Bronchial epithelial cell (primary cell): ENCODE measurements at regions not wholly inside any gene's neighbourhood (a gene's known extent, or its start where the extent isn't known, plus 50 kb on each side); places are given as distances from the start of the nearest gene placed in this dataset.

Experiments
- DNase-seq: peaks from one replicate; pipeline ENCODE4 v3.0.0-alpha.2; 2010; ENCODE audit warnings: low read depth
- FAIRE-seq: peaks from 2 replicates; lab custom pipeline; 2011; peaks lifted over from hg19 to GRCh38; lab: Jason Lieb, UNC
- H3K27me3 ChIP-seq: 2 replicates; pipeline ENCODE4 v1.5.1; 2011; ENCODE audit warnings: low read length; ENCODE audit not compliant: control insufficient read depth, insufficient read depth
- H3K36me3 ChIP-seq: 2 replicates; pipeline ENCODE4 v1.5.1; 2011; ENCODE audit warnings: low read length; ENCODE audit not compliant: control insufficient read depth, insufficient read depth
- H3K4me3 ChIP-seq: 2 replicates; pipeline ENCODE4 v1.5.1; 2011; ENCODE audit warnings: mild to moderate bottlenecking, low read depth, low read length, control low read depth
- CTCF ChIP-seq: IDR thresholded peaks from 2 replicates; pipeline ENCODE4 v1.5.1; 2011; ENCODE audit warnings: mild to moderate bottlenecking, moderate library complexity, low read length, control low read depth, inconsistent platforms; ENCODE audit not compliant: insufficient read depth, severe bottlenecking

GRCh38 chr22:34299496-34299895, 379.2 kb upstream of the LARGE1 start:
- DNase-seq (no peak), FAIRE-seq (no peak)
- H3K27me3 ChIP-seq, result no peaks in the 10 kb centered on the region
- no peak for TF ChIP-seq CTCF
- H3K36me3 ChIP-seq, result no peaks in the 10 kb centered on the region
- no peak overlapping the region for H3K4me3 ChIP-seq

GRCh38 chr22:34301569-34301968, 381.3 kb upstream of the LARGE1 start:
- Histone ChIP-seq H3K4me3 (no peak overlapping the region), H3K36me3 (no peaks in the 10 kb centered on the region), H3K27me3 (no peaks in the 10 kb centered on the region)
- no peak for TF ChIP-seq CTCF
- no peak for DNase-seq
- no peak for FAIRE-seq

DNA sequence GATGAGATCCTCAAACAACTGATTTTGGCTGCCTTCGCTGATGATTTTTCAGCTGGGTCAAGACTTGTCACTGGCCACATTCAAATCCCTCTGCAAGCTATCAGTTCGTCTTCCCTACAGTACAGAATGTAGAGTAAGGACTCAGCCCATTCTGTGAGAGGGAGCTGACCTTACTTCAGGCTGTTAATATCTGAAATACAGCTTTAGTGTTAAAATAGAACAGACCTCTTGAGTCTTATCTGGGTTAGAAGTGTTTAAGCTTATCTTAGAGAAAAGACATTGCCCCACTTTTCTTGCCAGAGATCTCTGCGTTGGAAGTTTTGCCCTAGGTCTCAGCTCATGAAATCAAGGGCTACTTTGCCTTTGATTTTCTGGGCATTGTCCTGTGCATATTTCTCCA, 383.4 kb upstream of the LARGE1 start:
- Histone ChIP-seq H3K27me3 (no peaks in the 10 kb centered on the region), H3K36me3 (no peaks in the 10 kb centered on the region), H3K4me3 (no peak overlapping the region)
- FAIRE-seq, result no peak
- DNase-seq, result no peak
- no peak for TF ChIP-seq CTCF

DNA sequence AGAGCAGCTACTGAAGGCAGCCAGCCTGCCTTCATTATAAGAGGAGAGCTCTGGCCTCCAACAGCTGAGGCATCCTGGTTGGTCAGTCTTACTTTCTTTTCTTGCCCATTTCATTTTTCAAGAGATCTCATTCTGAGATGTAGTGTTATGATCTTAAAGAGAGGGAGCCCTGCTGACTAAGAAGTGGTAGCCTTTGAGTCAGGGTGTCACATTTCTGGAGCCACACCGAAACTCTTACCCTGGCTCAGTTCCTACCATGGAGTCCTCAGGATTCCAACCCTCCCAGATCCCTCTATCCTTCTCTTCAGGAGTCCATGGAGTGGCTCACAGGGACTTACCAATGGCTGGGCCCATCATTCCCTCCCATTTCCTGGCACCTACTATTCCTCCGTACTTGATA, 386.1 kb upstream of the LARGE1 start:
- H3K4me3 ChIP-seq, result no peak overlapping the region
- no peak for FAIRE-seq
- DNase-seq, result no peak
- no peak for TF ChIP-seq CTCF
- H3K36me3 ChIP-seq, result no peaks in the 10 kb centered on the region
- H3K27me3 ChIP-seq, result no peaks in the 10 kb centered on the region

- Histone ChIP-seq H3K27me3 (no peaks in the 10 kb centered on the region), H3K4me3 (no peak overlapping the region), H3K36me3 (no peaks in the 10 kb centered on the region)
- FAIRE-seq (no peak), DNase-seq (no peak)
- TF ChIP-seq CTCF, result no peak
Measured at GRCh38 chr22:34308101-34308500, 387.8 kb upstream of the LARGE1 start.

DNA sequence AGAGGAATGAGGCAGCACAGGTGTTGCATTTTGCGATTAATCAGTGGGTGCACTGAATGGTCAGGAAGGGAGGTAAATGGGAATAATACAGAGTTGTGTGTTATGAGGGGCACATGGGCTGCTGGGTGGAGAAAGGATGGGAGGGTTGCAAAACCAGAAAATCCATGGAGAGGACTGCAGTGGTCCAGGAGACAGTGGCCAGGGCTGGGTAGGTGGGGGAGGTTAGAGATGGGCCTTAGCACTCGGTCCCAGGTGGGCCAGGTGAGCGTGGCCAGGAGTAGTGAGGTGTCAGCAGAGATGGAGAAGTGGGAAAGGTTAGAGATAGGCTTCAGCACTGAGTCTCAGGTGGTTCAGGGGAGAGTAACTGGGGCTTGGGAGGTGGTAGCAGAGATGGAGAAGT, 399.1 kb upstream of the LARGE1 start:
- no peak for TF ChIP-seq CTCF
- no peak for DNase-seq
- Histone ChIP-seq H3K27me3 (no peaks in the 10 kb centered on the region), H3K36me3 (no peaks in the 10 kb centered on the region), H3K4me3 (no peak overlapping the region)
- no peak for FAIRE-seq
